Mononuclear cell (primary cell): ENCODE measurements at regions not wholly inside any gene's neighbourhood (a gene's known extent, or its start where the extent isn't known, plus 50 kb on each side); places are given as distances from the start of the nearest gene placed in this dataset.
A peak's percentile ranks its signal among the peaks of the same experiment; 100 is the strongest.

Experiments used
- H3K27me3 ChIP-seq: 2 replicates; pipeline ENCODE4 v1.6.0; 2011; ENCODE audit warnings: low read length, control low read depth; ENCODE audit not compliant: insufficient read depth
- H3K4me1 ChIP-seq: 2 replicates; pipeline ENCODE4 v1.5.1; 2011; ENCODE audit warnings: mild to moderate bottlenecking, low read length, control low read depth; ENCODE audit not compliant: insufficient read depth
- H3K4me3 ChIP-seq: 2 replicates; pipeline ENCODE4 v1.5.1; 2011; ENCODE audit warnings: mild to moderate bottlenecking, low read length, moderate library complexity
- H3K9me3 ChIP-seq: 2 replicates; pipeline ENCODE4 v1.5.1; 2011; ENCODE audit warnings: low read depth, mild to moderate bottlenecking, control low read depth, low read length

DNA sequence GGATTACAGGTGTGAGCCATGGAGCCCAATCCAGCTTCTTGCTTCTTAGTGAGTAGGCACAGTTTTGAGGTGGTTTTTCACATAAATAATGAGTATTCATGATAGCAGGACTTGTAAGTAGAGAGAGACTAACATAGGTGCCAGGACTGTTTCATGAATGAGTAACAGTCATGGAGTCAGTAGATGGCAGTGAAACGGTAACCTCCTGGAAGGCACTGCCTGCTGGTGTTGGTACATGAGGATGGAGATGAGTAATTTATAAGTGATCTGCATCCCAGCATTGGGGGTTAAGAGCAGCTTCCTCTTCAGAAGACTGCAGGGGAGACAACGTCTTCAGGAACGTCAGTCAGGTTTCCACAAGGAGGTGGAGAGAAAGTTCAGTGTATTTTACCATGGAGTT lies 143.8 kb downstream of the HAUS1 start:
- no peak overlapping the region for H3K4me3 ChIP-seq
- H3K4me1 ChIP-seq: peaks cover 26% of the 10 kb centered on the region
- H3K9me3 ChIP-seq: no peaks in the 10 kb centered on the region
- no peaks in the 10 kb centered on the region for H3K27me3 ChIP-seq

DNA sequence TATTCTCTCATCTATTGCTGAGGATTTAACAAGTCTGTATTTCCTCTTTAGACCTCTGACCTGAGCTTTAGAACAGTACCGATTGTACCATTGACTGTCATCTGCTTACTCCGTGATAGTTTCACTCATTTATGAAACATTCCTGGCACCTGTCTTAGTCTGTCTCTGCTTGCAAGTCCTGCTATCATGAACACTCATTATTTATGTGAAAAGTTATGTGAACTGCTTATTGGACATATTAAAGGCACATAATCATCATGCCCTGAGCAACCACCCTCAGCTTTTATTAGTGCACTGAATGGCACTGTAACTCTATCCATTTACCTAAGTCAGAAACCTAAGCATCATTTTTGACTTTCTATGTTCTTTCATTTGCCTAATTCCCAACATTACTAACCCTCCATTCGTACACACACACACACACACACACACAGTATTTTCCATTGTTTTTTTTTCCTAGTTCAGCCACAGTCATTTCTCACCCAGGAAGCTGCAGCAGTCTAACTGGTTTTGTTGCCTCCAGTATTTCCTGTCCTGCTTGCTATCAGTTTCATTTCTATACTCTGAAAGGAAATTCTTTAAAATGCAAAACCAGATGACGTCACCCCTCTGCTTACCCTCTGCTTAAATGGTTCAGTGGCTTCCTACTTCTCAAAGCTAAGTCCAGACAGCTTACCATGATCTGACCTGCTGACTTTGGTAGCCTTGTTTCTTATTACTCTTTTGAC lies 146.1 kb downstream of the HAUS1 start:
- Histone ChIP-seq H3K4me1 (peaks cover 26% of the 10 kb centered on the region), H3K9me3 (no peaks in the 10 kb centered on the region), H3K4me3 (peak overlapping the region; percentile 0), H3K27me3 (no peaks in the 10 kb centered on the region)

DNA sequence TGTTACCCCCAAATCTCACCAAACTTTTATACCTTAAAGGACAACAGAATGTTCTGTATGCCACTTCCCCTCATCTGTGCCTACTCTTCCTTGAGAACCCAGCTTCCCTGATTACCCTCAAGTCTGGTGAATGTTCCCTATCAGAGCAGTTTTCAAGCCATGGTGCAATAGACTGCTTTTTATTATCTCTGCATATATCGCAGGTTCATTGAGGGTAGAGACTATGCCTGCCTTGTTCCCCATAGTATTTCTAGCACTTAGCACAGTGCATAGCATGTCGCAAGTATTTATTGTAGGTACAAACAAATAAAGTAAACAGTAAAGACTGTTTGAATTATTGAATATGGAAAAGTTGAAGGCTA lies 146.6 kb downstream of the HAUS1 start:
- Histone ChIP-seq H3K9me3 (no peaks in the 10 kb centered on the region), H3K4me3 (no peak overlapping the region), H3K27me3 (no peaks in the 10 kb centered on the region), H3K4me1 (peaks cover 26% of the 10 kb centered on the region)

DNA sequence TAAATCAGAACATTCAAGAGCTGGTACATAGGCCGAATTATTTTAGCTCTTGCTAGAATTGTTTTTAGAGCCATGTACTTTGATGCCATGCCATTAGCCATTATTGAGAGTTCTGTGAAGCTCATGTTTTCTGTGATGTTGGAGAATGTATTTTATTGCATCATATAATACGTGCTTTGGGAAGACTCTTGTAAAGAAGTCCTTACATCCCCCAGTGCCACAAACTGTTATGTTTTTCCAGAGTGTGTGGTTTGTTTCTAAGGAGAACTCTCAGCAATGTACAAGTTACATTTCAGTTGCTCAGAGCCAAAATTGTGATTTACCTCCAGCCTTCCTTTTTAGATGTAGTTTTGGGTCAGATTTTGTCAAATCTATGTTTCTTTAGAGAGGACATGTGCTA lies 148.6 kb downstream of the HAUS1 start:
- Histone ChIP-seq H3K27me3 (no peaks in the 10 kb centered on the region), H3K9me3 (no peaks in the 10 kb centered on the region), H3K4me1 (peaks cover 26% of the 10 kb centered on the region), H3K4me3 (no peak overlapping the region)

DNA sequence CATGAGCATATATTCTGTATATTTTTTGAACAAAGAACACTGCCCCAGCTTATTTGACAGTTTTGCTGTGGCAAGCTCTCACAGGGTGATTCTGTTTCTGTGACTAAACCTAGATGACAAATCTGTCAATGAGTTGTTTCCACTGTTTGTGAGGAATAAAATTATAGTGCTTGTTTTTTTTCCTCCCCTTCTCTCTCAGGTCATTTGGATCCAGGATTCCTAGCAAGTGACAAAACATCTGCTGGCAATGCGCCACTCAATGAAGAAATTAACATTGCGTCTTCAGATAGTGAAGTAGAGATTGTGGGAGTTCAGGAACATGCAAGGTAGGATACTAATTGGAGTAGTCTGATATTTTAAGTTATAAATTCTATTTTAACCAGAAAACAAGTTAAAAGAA lies 149.3 kb downstream of the HAUS1 start:
- Histone ChIP-seq H3K4me3 (no peak overlapping the region), H3K27me3 (no peaks in the 10 kb centered on the region), H3K4me1 (peaks cover 26% of the 10 kb centered on the region), H3K9me3 (no peaks in the 10 kb centered on the region)

DNA sequence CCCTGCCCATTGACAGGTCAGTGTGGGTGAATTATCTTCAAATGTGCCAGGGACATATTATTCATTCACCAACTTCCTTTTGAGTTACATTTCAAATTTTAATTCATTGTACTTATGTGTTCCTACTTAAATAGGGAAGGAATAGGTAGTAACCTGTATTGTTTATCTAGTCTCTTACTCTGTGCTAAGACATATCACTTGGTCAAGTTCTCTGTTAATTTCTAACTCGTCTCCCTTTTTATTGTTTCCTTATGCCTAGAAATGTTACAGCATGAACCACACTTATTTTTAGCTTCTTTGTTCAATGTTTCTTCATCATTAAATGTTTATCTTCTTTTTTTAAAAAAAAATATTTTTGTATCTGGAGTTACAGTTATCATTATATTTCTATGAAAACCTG lies 151.9 kb downstream of the HAUS1 start:
- Histone ChIP-seq H3K4me3 (no peak overlapping the region), H3K9me3 (no peaks in the 10 kb centered on the region), H3K27me3 (no peaks in the 10 kb centered on the region), H3K4me1 (peaks cover 2% of the 10 kb centered on the region)

DNA sequence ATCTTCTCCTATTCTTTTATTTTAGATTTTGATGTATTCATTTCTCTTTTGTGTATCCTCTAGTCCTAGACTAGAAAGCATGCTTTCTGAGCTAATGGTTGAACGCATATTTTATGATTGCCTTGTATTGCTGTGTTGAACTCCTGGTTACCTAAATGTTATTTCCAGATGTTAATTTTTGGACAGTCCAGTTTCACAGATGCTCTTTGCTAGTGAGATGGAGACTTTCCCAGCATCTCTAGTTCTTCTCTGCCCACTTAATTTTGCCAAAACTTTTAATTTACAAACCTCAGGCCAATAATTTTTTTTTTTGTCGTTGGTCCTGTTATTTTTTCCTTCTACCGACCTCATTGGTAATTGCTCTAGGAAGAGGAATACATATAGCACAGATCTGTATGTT lies 153.2 kb downstream of the HAUS1 start:
- no peaks in the 10 kb centered on the region for H3K27me3 ChIP-seq
- H3K9me3 ChIP-seq: no peaks in the 10 kb centered on the region
- H3K4me1 ChIP-seq: no peaks in the 10 kb centered on the region
- no peak overlapping the region for H3K4me3 ChIP-seq

DNA sequence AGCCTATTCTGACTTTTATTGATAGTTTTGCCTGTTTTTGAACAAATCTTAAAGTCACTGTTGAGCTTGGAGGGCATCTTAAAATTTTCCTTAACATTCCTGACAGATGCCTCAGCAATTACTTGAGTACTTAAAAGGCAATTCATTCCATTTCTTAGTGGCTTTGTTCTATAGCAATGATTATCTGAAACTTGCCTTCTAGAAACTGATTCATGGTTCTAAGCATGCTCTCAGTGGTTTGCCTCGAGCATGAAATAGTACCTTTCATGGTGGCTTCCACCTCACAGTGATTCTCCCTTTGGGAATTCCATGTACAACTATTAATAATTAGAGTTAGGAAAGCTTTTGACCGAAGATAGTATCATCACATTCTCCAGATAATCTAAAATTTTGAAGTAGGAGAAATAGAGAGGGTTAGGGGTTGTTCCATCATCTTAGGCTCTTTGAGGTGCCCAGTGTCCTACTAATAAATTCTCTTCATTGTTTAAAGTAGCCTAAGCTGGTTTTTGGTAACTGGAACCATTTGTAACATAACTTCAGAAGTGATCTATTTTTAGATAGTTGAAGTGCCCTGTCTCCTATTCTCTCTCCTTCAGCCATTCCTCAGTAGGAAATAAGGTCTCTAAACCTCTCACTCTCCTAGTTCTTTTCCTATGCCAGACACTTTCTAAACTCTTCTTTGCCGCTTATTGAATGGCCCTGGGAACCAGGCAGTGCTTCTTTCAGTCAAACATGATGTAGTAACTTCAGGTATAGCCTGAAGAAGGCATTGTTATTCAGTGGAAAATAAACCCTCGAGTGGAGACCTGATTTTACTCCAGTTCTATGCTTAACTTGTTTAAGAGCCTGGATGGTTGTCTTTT lies 156.1 kb downstream of the HAUS1 start:
- no peak overlapping the region for H3K4me3 ChIP-seq
- no peaks in the 10 kb centered on the region for H3K27me3 ChIP-seq
- no peaks in the 10 kb centered on the region for H3K9me3 ChIP-seq
- no peaks in the 10 kb centered on the region for H3K4me1 ChIP-seq

DNA sequence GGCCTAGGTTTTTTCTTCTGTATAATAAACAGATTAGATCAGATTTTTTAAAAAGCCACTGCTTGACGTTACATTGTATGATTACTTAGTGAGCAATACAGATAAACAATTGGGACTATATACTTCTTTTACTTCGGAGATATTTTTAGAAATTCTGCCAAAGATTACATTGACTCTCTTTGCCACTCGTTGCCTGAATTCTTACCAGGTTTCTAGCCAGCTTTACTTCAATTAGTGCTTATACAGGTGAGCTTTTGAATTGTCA lies 156.6 kb downstream of the HAUS1 start:
- Histone ChIP-seq H3K27me3 (no peaks in the 10 kb centered on the region), H3K4me3 (no peak overlapping the region), H3K4me1 (no peaks in the 10 kb centered on the region), H3K9me3 (no peaks in the 10 kb centered on the region)

DNA sequence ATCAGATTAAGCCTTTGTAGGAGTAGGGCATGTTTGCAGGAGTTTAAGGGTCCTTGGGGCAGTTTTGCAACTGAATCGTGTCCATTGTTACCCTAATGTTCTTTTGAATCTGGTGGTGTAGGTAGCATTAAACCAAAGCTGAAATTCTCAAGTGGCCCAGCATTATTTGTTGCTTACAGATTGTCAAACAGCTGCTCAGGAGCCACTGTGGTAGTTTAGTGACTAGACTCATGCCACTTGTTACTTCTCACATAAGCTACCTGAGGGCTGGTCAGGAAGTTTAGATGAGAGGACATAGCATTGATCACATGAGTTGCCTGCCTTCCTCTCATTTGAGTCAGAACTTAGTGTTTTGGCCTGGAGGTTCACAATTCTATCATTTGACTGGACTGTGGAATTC lies 157.6 kb downstream of the HAUS1 start:
- Histone ChIP-seq H3K4me3 (no peak overlapping the region), H3K27me3 (no peaks in the 10 kb centered on the region), H3K4me1 (no peaks in the 10 kb centered on the region), H3K9me3 (no peaks in the 10 kb centered on the region)

DNA sequence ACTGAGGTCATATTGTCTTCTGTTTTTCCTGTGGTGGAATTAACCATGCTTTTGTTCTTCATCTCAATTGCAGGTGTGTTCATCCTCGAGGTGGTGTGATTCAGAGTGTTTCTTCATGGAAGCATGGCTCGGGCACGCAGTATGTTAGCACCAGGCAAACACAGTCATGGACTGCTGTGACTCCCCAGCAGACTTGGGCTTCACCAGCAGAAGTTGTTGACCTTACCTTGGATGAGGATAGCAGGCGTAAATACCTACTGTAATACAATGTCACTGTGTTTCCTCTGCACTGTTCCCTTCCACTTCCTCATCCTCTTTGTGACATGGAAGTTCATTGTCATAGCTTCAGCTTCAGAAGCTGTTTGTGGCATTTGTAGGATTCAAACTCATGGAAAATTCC lies 158.7 kb downstream of the HAUS1 start:
- no peaks in the 10 kb centered on the region for H3K4me1 ChIP-seq
- no peaks in the 10 kb centered on the region for H3K27me3 ChIP-seq
- no peak overlapping the region for H3K4me3 ChIP-seq
- no peaks in the 10 kb centered on the region for H3K9me3 ChIP-seq

DNA sequence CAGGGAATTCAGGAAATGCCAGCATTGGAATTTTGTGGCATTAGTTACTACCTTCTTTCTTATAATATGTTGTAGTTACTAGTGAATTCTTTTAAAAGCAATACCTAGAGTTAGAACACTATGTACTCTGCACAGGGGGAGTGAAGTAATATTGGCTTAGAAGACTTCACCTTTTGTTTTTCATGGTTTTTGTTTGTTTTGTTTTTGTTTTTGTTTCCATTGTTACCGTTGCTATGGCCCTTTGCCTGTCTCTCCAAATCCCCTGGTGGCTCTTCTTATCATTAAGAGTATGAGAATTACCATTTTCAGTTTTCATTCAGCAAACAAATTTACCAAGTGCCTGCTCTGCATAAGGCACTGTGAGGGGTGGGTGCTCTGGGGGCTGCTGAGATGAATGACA lies 160.1 kb downstream of the HAUS1 start:
- no peaks in the 10 kb centered on the region for H3K27me3 ChIP-seq
- H3K4me3 ChIP-seq: no peak overlapping the region
- H3K4me1 ChIP-seq: no peaks in the 10 kb centered on the region
- H3K9me3 ChIP-seq: no peaks in the 10 kb centered on the region

DNA sequence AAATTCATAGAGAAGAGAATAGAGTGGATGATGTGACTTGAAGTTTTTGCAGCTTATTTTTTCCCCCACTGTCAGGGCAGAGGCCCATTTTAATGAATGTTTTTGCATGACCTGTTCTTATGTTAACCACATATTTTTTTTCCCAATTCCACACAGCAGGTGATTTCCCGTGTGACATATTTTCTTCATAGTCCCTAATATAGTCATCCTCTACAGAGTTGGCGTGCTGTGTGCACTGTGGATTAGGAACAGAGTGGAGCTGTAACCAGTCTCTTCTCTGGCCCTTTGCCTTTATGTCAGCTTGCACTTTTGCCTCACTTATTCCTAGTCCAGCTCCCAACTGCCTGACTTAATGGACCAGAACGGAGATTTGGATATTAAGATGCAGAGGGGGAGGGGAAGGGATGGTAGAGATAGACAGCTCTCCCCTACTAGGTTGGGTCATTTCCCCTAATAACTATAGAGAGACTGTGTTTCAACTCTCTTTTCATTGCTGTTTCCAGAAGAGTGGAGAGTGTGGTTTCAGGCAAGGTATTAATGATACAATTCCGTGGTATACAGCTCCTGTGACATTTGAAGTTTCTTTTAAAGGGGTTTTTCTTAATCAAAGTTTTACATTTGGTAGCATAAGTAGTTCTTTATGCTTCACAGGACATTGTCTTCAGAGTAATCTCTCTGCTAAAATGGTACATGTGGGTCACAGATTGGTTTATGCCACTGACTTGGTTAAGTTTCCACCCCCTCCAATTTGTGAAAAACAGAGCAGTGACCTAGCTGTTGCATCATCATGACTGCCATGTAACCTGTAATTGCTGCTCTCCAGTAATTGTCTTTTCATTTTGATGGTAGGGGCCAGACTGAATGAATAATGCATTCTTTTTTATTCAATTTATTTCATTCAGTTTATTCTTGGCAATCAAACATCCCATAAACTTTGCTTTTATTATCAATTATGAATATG lies 161.3 kb downstream of the HAUS1 start:
- Histone ChIP-seq H3K4me1 (no peaks in the 10 kb centered on the region), H3K4me3 (no peak overlapping the region), H3K27me3 (no peaks in the 10 kb centered on the region), H3K9me3 (no peaks in the 10 kb centered on the region)

DNA sequence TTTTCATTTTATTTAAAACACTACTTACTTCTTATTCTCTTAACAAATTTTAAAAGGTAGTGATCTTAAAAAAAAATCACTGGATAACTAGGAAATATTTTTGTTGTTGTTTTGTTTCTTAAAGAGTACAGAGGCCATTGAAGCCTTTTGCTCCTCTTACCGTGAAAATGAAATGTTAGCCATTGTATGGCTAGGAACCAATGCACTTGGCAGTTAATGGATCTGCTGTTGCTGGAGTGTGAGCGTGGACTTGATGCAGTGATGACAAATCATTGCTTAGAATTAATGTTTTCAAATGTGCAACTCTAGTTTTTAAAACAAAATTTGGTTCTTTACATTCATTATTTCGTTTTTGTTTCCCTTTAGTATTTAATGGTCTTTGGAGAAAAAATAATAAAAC lies 162.3 kb downstream of the HAUS1 start:
- H3K4me1 ChIP-seq: no peaks in the 10 kb centered on the region
- no peak overlapping the region for H3K4me3 ChIP-seq
- H3K27me3 ChIP-seq: no peaks in the 10 kb centered on the region
- H3K9me3 ChIP-seq: no peaks in the 10 kb centered on the region

DNA sequence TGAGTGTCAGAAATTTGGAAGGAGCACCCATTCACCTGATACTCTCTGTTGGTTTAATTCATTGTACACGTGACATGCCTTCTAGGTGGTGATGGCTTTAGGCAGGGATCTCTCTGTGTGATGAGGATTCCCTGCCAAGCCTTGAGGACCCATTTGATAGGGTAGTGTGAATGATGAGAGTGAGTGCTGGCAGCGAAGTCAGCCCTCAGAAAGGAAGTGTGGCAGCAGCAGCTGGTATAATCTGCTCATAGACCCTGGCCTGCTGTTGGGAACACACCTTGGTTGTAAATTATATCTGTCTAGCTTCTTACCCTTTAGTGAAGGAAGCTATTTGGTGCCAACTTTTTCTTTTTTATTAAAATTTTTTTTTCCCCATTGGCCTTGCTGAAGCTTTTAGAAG lies 164.5 kb downstream of the HAUS1 start:
- no peaks in the 10 kb centered on the region for H3K4me1 ChIP-seq
- H3K27me3 ChIP-seq: no peaks in the 10 kb centered on the region
- no peaks in the 10 kb centered on the region for H3K9me3 ChIP-seq
- H3K4me3 ChIP-seq: no peak overlapping the region
